OCI-LY3 (cell line): ENCODE measurements at regions not wholly inside any gene's neighbourhood (a gene's known extent, or its start where the extent isn't known, plus 50 kb on each side); places are given as distances from the start of the nearest gene placed in this dataset.

ENCODE experiments used
- H2AFZ ChIP-seq: fragments of 200-600, 300-600 bp; shearing (Covaris generic); 2 replicates; pipeline ENCODE4 v1.6.0; 2014; ENCODE audit warnings: antibody characterized with exemption, low read depth, low read length
- H3K27ac ChIP-seq: fragments of 200-600, 300-600 bp; sonication (generic); 2 replicates; pipeline ENCODE4 v1.5.1; 2014; ENCODE audit warnings: mild to moderate bottlenecking, low read length, moderate library complexity, mixed read lengths
- H3K27me3 ChIP-seq: fragments of 200-600, 300-600 bp; sonication (generic); 2 replicates; pipeline ENCODE4 v1.6.1; 2014; ENCODE audit warnings: low read depth, low read length, mixed read lengths
- H3K36me3 ChIP-seq: fragments of 200-600, 300-600 bp; sonication (generic); replicated peaks from 2 replicates; pipeline ENCODE3; 2014; ENCODE audit warnings: low read depth, low read length, mixed read lengths
- H3K4me1 ChIP-seq: fragments of 300-600, 200-600 bp; sonication (generic); 2 replicates; pipeline ENCODE4 v1.6.1; 2014; ENCODE audit warnings: low read length, mixed read lengths
- H3K4me2 ChIP-seq: fragments of 200-600, 300-600 bp; sonication (generic); 2 replicates; pipeline ENCODE4 v1.6.1; 2014; ENCODE audit warnings: low read length, mixed read lengths
- H3K4me3 ChIP-seq: fragments of 300-600, 200-600 bp; sonication (generic); 2 replicates; pipeline ENCODE4 v1.5.1; 2014; ENCODE audit warnings: antibody characterized with exemption, mild to moderate bottlenecking, low read length, moderate library complexity
- H3K79me2 ChIP-seq: fragments of 300-600, 200-600 bp; shearing (Covaris generic); 2 replicates; pipeline ENCODE4 v1.6.1; 2014; ENCODE audit warnings: mild to moderate bottlenecking, low read length, mixed read lengths
- H3K9ac ChIP-seq: fragments of 300-600, 200-600 bp; shearing (Covaris generic); 2 replicates; pipeline ENCODE4 v1.6.0; 2014; ENCODE audit warnings: mild to moderate bottlenecking, low read length, moderate library complexity
- H3K9me3 ChIP-seq: fragments of 200-600, 300-600 bp; shearing (Covaris generic); 2 replicates; pipeline ENCODE4 v1.6.1; 2014; ENCODE audit warnings: low read length, mixed read lengths; ENCODE audit not compliant: insufficient read depth
- H4K20me1 ChIP-seq: fragments of 200-600, 300-600 bp; sonication (generic); 2 replicates; pipeline ENCODE4 v1.6.1; 2016; ENCODE audit warnings: low read length, mixed read lengths; ENCODE audit not compliant: insufficient read depth
- CTCF ChIP-seq: fragments of 200-600, 300-600 bp; sonication (generic); IDR thresholded peaks from 2 replicates; pipeline ENCODE4 v1.5.1; 2014; ENCODE audit warnings: antibody characterized with exemption, low read length, low read depth
- EZH2phosphoT487 ChIP-seq: fragments of 200-600 bp; shearing (Covaris generic); IDR thresholded peaks from 2 replicates; pipeline ENCODE4 v1.6.1; 2018; ENCODE audit warnings: antibody characterized with exemption, mixed run types, low read depth

DNA sequence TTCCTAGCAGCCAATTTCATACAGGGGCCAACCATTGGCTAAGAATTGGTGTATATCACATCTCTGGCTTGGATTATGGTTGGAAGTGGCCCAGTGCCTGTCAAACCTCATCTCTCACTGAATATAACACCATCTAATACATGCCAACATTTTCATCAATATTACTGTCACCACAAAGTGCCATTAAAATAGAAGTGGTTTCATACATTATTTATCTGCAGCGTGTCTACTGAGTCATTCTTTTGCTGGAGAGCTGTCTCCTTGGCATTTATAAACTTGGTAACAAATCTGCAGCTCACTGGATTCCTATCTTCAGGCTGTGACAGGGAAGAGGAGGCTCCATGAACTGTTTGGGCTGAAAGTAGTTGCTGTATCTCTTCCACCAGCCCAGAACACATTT, 70.9 kb downstream of the PTTG1 start:
- peaks cover 4% of the 10 kb centered on the region for H3K36me3 ChIP-seq

DNA sequence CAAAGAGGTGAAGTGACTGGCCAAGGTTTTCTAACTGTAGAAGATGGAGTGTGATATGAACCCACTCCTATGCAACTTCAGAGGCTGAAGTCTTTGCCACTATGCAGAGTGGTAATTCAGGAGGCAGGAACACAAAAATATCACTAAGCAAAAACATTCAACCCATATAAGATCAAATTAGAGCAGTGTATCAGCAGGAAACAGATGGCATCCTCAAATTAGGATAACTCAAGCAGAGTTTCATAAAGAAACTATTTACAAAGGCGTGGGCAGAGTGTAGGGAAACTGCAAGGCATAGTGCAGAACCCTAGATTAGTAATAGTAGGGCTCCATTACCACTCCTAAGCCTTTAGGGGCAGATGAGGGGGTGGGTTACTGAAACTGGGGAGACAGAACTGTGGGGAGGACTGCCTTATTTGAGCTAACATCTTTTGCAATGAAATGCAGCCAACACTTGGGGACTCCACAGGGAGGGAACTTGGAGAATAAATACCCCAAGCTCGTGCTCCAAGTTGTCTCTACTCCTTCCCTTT, 72.2 kb downstream of the PTTG1 start:
- Histone ChIP-seq H3K9ac (no peak overlapping the region), H3K4me2 (no peak overlapping the region), H3K79me2 (no peaks in the 10 kb centered on the region), H3K27ac (no peak overlapping the region), H4K20me1 (no peaks in the 10 kb centered on the region), H3K4me3 (no peak overlapping the region), H2AFZ (no peak overlapping the region), H3K4me1 (peaks cover 7% of the 10 kb centered on the region), H3K27me3 (no peaks in the 10 kb centered on the region), H3K9me3 (no peaks in the 10 kb centered on the region), H3K36me3 (no peaks in the 10 kb centered on the region)
- no peak for TF ChIP-seq EZH2phosphoT487

More for the DNA sequence above, 70.9 kb downstream of the PTTG1 start:
- no peak overlapping the region for H3K9ac ChIP-seq
- no peaks in the 10 kb centered on the region; the same call in 1 of the 2 replicates for H3K79me2 ChIP-seq
- H3K27me3 ChIP-seq, result no peaks in the 10 kb centered on the region
- no peak overlapping the region for H2AFZ ChIP-seq
- TF ChIP-seq CTCF (no peak), EZH2phosphoT487 (no peak)
- no peak overlapping the region for H3K4me3 ChIP-seq
- no peak overlapping the region for H3K27ac ChIP-seq
- H3K9me3 ChIP-seq, result no peaks in the 10 kb centered on the region
- H3K4me2 ChIP-seq, result no peak overlapping the region
- peaks cover 7% of the 10 kb centered on the region for H3K4me1 ChIP-seq
- H4K20me1 ChIP-seq, result peaks cover 5% of the 10 kb centered on the region; the same call in 1 of the 2 replicates

- no peaks in the 10 kb centered on the region for H3K79me2 ChIP-seq
- H3K27me3 ChIP-seq, result no peaks in the 10 kb centered on the region
- H3K4me3 ChIP-seq, result no peak overlapping the region
- H3K4me2 ChIP-seq, result no peak overlapping the region
- no peaks in the 10 kb centered on the region for H4K20me1 ChIP-seq
- no peak overlapping the region for H2AFZ ChIP-seq
- H3K9me3 ChIP-seq, result no peaks in the 10 kb centered on the region
- H3K27ac ChIP-seq, result no peak overlapping the region
- H3K4me1 ChIP-seq, result peaks cover 7% of the 10 kb centered on the region
- no peak for TF ChIP-seq CTCF
- no peak for TF ChIP-seq EZH2phosphoT487
- H3K36me3 ChIP-seq, result no peaks in the 10 kb centered on the region
- no peak overlapping the region for H3K9ac ChIP-seq
Measured at GRCh38 chr5:160494451-160494850, 72.8 kb downstream of the PTTG1 start.

- Histone ChIP-seq H4K20me1 (no peaks in the 10 kb centered on the region), H3K4me2 (peak overlapping the region; percentile 17; the same call in 1 of the 2 replicates), H3K9me3 (no peaks in the 10 kb centered on the region)
Measured at GRCh38 chr5:160496334-160496733, 74.7 kb downstream of the PTTG1 start.

More at GRCh38 chr5:160496334-160496733, 74.7 kb downstream of the PTTG1 start:
- Histone ChIP-seq H3K9ac (no peak overlapping the region), H3K4me1 (peaks cover 15% of the 10 kb centered on the region), H3K27me3 (no peaks in the 10 kb centered on the region), H3K4me3 (no peak overlapping the region), H3K36me3 (no peaks in the 10 kb centered on the region), H2AFZ (no peak overlapping the region), H3K27ac (no peak overlapping the region), H3K79me2 (no peaks in the 10 kb centered on the region)
- TF ChIP-seq EZH2phosphoT487 (no peak), CTCF (no peak)
